GM18517 (cell line): ENCODE measurements at regions not wholly inside any gene's neighbourhood (a gene's known extent, or its start where the extent isn't known, plus 50 kb on each side); places are given as distances from the start of the nearest gene placed in this dataset.

Experiments
- ATAC-seq: cut with Tn5 transposase; IDR thresholded peaks from one replicate; pipeline ENCODE4 v1.9.1; 2021; ENCODE audit warnings: mild to moderate bottlenecking, moderate library complexity; ENCODE audit not compliant: unreplicated experiment

- no peak for ATAC-seq
Observed at GRCh38 chr13:86714495-86714894, 915.3 kb upstream of the SLITRK6 start.

GRCh38 chr13:86725105-86725504, 925.9 kb upstream of the SLITRK6 start:
- no peak for ATAC-seq

- no peak for ATAC-seq
Observed at GRCh38 chr13:86729206-86729605, 930.0 kb upstream of the SLITRK6 start.

GRCh38 chr13:86731987-86732386, 932.8 kb upstream of the SLITRK6 start:
- ATAC-seq = no peak

GRCh38 chr13:86737334-86737932, 933.7 kb upstream of the SLITRK5 start:
- no peak for ATAC-seq

GRCh38 chr13:86741762-86742285, 929.3 kb upstream of the SLITRK5 start:
- no peak for ATAC-seq

GRCh38 chr13:86757236-86757978, 913.8 kb upstream of the SLITRK5 start:
- ATAC-seq = no peak

GRCh38 chr13:86758116-86758515, 913.1 kb upstream of the SLITRK5 start:
- ATAC-seq = no peak

- no peak for ATAC-seq
Observed at GRCh38 chr13:86760620-86761019, 910.6 kb upstream of the SLITRK5 start.

GRCh38 chr13:86765462-86765861, 905.7 kb upstream of the SLITRK5 start:
- ATAC-seq = no peak

- ATAC-seq = no peak
Observed at GRCh38 chr13:86788616-86789015, 882.6 kb upstream of the SLITRK5 start.

GRCh38 chr13:86792153-86792651, 879.0 kb upstream of the SLITRK5 start:
- no peak for ATAC-seq

GRCh38 chr13:86795858-86796257, 875.3 kb upstream of the SLITRK5 start:
- no peak for ATAC-seq

GRCh38 chr13:86810361-86810760, 860.8 kb upstream of the SLITRK5 start:
- ATAC-seq = no peak

- ATAC-seq = no peak
Observed at GRCh38 chr13:86813198-86813597, 858.0 kb upstream of the SLITRK5 start.

- ATAC-seq = no peak
Observed at GRCh38 chr13:86825410-86825809, 845.8 kb upstream of the SLITRK5 start.

- ATAC-seq = no peak
Observed at GRCh38 chr13:86826232-86826631, 844.9 kb upstream of the SLITRK5 start.

GRCh38 chr13:86830046-86830445, 841.1 kb upstream of the SLITRK5 start:
- no peak for ATAC-seq

GRCh38 chr13:86831084-86831483, 840.1 kb upstream of the SLITRK5 start:
- no peak for ATAC-seq

GRCh38 chr13:86838411-86839120, 832.6 kb upstream of the SLITRK5 start:
- no peak for ATAC-seq

- ATAC-seq = no peak
Observed at GRCh38 chr13:86839221-86839620, 832.0 kb upstream of the SLITRK5 start.
